HS-5 (cell line): ENCODE measurements at regions not wholly inside any gene's neighbourhood (a gene's known extent, or its start where the extent isn't known, plus 50 kb on each side); places are given as distances from the start of the nearest gene placed in this dataset.

Source experiments
- DNase-seq: peaks from one replicate; pipeline ENCODE4 v3.0.0-alpha.2; 2012; ENCODE audit warnings: low read depth

DNA sequence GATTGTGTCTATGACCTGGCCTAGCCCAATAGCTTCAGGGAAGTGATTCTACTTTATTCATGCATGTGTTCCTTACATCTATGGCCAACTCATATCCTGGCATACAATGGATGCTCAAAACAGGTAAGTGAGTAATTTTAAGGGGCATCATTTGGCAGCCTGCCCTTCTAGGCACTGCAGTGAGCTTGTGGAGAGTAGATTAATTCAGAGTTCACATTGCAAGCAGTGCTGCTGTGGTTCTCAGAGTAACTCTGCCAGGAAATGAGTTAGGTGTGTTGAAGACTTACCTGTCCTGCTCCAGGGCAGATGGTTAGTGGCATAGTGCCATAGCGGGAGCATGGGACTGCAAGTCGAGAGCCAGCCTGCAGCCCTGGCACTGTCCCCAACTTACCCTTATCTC is 158.0 kb downstream of the SCP2D1 start:
- no peak for DNase-seq

DNA sequence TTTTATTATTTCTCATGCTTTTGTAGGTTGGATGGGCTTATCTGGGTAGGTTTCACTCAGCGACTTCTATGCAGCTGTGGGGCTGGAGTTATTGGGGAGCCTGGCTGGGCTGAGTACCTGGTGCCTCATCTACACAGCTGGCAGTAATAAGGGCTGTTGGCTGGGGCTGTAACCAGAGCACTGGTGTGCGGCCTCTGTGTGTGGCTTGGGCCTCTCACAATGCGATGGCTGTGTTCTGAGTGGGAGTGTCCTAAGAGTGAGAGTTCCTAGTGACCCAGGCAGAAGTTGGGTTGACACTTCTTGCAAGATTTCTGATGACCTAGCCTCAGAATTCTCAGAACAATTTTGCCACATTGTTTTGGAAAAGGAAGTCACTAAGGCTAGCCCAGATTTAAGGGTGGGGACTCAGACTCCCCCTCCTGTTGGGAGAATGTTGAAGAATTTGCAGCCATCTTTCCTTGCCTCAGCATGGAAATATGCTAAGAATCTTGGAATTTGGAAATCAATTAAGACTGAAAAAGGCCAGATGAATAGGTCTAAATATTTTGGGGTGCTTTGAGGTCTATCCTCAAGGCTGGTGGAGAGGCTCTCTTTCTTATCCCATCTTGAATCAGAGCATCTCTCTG is 158.8 kb downstream of the SCP2D1 start:
- no peak for DNase-seq

DNA sequence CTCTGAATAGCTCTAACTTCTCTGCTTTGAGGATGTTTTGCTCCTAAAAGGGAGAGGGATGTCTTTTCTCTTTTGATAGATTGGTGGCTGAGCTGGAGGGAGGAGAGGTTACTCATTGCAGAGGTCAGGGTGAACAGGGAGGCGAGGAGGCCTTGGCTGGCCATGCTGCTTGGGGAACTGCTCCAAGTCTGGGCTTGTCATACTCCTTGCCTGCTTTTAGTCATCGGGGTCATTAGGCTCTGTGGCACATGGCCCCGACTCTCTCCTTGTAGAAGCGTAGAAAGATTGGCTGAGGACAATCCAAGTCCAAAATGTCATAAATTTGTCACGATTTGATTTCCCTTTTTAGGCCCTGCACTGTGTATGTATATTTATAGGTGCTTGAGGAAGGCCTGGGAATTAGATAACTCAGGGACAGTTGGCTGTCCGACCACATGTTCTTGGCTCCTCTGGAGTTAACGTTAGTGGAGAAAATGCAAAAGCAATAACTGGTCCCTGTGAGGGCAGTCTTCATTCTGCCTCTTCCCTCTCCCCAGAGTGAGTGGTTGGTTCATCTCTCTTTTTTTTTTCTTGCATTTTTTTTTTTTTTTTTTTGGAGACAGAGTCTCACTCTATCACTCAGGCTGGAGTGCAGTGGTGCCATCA is 160.1 kb downstream of the SCP2D1 start:
- DNase-seq = no peak

DNA sequence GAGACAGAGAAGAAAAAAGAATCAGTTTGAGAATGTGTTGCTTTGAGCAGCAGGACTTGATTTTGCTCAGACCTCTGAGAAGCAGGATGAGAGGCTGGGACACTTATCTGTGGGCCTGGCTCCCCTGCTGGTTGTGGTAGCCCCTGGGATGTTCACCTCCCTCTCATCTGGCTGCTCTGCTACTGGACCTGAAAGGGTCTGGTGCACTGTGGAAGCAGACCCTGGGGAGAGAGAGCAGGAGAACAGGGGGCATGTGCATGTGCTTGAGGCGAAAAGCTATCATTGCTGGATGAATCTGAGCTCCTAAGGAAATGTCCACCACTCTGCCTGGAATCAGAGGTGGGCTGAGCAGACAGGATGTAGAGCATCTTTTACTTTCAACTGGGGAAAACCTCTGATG is 161.1 kb downstream of the SCP2D1 start:
- DNase-seq = no peak

DNA sequence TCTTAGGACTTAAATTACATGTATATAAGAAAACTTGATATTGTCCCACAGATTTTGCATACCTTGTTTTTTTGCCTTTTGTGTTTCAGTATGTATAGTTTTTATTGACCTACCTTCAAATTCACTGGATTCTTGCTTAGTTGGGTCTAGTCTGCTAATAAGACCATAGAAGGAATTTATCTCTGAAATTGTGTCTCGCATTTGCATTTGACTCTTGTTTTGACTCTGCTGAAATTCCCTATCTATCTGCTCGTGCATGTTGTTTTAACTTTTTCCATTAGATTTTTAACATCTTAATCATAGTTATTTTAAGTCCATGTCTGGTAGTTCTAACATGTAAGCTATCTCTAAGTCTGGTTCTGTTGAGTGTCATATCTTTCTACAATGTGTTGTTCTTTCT is 163.9 kb downstream of the SCP2D1 start:
- no peak for DNase-seq

DNA sequence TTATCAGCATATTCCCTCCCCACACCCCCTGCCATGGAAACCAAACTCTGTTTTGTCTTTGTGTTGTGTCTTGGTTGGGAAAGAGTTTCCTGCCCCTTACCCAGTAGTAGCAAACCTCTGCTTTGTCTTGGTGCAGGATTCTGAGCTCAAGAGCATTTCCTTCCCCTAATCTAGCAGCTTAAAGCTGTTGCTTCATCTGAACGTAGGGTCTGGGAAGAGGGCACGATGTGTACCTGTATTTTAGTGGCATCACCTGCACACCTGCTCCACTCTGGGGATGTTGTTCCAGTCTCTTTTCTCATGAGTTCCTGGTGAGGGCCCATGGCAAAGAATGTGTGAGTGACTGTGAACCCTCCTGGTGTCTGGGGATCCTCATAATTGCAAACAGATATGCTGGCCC is 164.7 kb downstream of the SCP2D1 start:
- no peak for DNase-seq

DNA sequence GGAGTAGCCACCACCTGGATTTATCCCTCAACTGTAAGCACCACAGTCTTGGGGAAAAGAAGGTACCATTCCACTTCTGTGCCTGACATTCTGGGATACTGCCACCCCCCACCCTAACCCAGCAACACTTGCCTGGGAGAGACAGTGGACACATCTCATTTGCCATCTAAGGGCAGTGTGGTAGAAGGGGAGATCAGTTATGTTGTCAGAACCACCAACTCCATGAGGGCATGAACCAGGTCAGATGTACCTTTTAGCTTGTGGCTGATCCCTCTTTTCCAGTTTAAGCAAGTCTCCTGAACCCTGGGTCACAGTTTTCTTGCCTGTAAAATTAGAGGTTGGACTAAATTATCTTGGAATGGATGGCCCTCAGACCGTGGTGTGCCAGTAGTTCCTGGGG is 165.5 kb downstream of the SCP2D1 start:
- DNase-seq = no peak

DNA sequence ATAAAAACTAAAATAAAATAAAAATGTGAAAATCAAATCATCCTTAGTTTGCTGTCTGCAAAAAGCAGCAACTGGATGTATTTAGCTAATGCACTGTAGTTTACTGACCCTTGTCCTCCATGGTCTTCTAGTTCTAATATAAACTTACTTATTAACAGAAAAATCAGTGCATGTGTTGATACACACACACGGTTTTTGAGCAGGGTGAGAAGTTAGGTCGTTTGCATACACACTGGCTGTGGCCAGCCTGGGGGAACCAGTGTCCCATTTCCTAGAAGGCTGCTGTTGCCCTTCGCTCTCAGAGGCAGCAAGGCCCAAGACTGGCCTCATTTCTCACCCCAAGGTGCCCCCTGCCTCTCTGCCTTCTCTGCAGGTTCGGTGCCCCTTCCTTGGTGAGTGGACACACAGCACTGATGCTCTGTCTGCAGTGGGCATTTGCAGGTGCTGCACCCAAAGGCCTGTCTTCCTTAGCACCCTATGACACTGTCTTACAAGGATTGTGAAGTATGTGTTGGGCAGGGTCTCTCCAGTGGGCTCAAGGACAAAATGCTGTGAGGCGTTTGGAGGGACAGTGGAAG is 168.5 kb downstream of the SCP2D1 start:
- no peak for DNase-seq

DNA sequence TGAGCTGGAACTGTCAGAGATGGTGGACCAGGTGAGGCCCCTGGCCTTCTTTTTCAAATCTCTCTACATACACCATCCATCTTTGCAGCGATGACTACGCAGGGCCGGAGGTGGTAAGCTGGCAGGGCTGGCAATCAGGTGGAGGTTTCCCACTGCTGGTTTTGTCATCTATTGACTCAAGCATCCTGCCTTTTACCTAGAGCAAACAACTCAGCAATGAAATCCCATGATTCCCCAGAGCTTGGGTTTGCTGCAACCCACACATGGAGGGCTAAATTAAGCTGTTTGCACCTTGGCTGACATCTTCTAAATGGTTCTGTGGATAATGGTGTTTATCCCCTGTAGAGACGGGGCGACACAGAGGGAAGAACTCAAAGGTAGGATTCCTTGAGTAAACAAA is 170.2 kb downstream of the SCP2D1 start:
- no peak for DNase-seq

DNA sequence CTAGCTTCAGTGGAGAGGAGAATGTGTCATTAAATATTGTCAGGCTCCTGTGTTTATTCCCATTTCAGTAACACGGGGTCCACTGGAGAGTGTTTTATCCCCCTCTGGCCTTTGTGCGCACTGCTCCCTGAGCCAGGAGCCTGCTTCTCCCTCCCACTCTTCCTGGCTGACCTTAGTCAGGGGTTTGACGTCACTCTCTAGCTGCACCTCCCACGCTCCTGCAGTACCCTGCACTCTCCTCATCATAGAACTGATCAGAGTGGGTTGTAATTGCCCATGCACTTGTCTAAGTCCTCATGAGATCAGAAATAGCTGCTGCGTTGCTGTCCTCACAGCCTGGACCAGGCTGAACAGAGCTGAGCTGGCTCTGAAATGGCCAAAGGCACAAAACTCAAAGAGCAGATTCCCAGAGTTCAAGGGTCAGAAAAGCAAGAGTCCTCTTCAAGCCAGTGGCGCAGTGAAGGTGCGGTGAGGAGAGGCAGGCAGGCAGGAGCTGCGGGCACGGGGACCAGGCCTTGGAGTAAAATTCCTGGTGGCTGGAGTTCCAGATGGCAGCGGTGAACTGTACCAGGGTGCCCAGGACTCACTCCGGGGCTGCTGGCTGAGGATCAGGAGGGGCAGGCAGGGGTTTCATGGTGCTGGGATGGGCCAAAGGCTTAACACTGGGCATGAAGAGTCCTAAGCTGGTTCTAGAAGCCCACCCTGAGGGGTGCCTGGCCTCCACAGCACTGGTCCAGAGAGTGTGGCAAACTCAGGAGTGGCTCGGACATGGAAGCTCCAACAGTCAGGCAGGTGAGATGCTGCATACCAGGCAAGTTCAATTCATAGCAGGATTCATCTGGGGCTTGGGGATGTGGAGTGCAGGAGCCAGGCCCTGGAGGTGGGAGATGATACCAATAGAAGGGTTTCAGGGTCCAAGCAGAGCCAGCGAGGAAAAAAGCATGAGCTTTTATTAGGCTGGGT is 170.9 kb downstream of the SCP2D1 start:
- no peak for DNase-seq

DNA sequence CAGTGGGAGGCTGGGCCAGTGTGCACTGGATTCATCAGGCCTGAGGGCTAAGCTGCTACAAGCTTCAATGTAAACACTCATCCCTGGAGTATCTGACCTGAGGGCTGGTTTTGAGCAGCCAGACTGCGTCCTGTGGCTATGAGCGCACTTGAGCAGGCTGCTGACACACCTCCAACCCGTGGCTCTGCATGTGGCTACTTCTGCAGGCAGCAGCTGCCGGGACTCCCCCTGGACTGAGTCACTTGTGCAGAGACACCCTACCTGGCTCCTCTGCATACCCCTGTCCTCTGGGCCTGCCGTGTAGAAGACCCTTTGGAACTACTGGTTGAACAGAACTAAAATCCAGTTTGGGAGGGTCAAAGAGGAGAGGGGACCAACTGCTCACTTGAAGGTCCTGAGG is 172.0 kb downstream of the SCP2D1 start:
- DNase-seq = no peak

DNA sequence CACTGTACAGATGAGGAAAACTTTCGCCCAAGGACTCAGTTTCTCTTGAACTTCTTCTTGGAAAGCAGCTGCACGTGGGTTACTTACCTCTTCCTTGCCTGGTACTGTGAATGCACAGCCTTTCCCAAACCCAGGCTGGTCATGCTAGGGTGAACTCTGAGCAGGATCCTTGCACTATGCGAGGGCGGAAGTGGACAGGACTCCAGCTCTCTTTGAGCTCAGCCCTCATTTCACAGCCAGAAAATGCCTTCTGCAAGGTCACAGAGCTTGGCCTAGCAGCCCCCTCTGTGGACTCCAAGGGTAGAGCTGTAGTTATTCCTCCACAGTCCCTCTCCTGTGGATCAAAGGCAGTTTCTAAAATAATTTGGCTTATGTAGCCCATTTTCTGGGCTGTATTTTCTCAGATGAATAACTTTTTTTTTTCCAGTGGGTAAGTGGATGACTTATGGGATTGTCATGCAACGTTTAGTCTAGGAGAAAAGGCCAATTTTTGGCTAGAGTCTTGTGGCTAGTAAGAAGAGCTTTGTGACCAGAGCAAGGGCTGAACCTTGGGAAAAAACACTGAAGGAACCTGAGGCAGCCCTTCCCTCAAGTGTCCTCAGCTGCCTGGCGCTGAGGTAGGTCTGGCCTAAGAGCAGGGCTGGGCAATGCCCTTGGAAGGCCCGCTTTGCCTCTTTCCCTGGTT is 172.7 kb downstream of the SCP2D1 start:
- DNase-seq = no peak

DNA sequence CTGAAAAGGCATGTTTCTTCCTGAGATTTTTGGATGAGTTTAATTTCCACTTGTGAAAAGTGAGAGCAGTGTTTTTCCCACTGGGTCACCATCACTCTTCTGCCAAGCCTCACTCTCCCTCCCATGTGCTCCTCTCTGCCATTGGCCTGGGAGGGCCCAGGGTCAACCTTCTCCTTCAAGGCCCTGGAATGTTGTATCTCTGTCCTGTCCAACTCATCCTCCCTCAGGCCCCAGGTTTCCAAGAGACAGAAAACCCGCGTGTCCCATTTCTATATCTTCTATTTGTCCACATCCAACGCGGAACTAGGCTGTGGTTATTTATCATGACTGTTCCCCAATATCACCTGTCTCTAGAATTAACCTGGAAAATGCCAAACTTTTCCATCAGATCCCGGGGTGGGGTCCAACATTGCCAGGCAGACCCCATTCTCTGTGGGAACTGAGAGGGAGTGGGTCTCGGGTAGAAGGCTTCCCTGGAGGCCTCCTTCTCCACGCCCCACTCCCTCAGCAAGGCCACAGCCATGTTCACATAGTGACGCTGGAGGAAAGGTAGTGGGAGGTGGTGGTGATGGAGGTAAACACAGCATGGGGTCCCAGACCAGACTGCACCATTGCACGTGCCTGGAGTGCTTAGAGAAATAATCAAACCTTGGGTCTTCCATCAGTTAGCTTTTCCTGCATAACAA is 173.5 kb downstream of the SCP2D1 start:
- no peak for DNase-seq

DNA sequence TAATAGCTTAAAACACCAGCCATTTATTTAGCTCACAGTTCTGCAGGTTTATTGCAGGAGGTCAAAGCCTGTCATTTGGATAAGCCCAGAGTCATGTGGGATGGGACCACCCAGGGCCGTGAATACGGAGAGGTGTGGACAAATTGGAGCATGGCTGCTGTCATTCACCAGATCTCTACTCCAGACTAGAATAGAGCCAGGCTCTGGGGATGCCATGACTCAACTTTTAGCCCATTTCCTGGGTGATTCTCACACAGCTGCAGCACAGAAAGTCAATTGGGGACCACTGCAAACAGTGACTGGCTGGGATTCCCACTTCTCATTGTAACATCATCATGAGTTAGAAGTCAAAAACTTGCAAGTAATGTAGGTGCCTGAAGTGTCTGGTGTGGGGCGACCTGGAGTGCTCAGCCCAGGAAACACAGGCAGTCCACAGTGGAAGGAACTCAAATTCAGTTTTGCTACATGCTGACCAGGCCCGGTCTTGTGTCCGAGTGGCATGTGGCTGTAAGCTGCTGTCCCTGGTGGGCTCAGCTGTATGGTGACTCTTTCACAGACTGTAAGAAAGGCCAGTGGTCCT is 174.3 kb downstream of the SCP2D1 start:
- no peak for DNase-seq

DNA sequence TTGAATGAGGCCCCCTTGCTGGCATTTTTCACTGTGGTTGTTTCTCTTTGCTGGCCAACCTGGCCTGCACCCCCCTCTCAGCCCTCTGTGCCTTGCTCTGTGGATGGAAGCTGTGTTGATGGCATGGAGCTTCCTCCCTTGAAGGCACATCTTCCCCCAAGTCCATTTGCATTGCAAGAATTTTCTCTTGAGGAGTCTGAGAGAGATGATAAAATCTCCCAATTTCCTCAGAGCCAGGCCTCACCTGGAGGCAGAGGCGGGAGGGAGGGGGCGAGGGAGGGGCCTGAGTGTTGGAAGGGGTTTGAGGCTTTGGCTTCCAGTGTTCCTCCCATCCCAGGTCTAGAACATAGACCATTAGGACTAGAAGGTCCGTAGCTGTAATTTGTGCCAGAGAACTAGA is 175.1 kb downstream of the SCP2D1 start:
- no peak for DNase-seq

DNA sequence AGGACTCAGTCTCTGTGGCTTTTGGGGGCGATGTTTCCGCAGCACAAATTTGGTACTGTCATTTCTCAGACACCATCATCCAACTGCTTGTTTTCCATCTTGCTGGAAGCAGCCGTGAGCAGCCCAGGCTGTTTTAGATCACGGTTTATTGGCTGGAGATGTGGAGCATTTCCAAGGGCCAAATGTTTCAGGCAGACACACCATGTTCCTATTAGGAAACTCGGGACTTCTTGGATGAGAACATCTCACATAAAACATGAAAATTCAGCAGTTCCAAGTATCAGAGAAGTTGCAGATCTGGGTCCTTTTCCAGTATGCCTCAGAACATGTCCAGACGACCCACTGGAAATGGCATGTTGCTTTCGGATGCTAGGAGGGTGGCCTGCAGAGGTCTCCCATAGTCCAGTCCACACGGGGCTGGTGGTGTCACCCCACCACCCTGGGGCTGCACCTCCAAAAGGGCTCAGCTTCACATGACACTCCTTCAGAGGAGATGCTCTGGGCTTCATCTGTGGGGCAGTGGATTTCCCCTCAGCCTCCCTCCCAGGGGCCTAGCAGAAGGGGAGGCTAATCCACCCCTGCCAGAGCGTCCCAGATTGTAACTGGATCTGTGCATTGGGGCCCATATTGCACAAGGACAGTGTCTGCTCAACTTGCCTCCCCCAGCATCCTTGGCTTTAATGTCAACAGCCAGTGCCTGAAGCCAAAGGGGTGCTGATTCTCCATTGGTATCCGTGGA is 176.3 kb downstream of the SCP2D1 start:
- no peak for DNase-seq

DNA sequence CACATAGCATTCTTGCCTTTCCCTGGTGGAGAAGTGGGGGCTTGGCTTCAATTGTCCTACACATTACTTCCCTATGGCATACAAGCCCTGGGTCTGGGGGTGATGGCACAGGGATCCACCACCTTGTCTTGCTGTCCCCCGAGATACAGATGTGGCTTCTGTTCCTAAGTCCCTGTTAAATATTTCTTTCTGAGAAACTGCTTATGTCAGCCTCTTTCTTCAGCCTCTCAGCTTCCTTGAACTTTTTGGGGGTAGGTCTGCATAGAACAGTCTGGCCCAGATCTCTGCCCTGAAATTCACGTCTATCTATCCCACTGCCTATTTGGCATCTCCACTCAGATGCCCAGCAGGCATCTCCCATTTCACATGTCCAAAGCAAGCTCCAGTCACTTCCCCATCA is 177.4 kb downstream of the SCP2D1 start:
- DNase-seq = no peak

DNA sequence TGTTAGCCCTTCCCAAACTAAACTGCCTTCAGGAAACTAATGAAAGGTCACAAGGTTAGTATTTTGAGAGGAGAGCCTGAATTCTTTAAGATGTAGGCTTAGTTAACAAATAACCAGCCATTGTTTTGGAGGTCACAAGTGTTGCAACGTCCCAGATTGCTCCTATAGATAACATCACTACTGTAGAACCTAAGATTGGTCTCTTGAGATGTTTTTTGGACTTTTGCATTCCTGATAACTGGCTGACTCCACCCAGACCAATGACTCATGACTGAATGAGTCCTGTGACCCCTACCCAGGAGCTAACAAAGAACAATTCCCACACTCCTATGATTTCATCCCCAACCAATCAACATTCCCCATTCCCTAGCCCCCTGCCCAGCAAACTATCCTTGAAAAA is 178.8 kb downstream of the SCP2D1 start:
- no peak for DNase-seq

DNA sequence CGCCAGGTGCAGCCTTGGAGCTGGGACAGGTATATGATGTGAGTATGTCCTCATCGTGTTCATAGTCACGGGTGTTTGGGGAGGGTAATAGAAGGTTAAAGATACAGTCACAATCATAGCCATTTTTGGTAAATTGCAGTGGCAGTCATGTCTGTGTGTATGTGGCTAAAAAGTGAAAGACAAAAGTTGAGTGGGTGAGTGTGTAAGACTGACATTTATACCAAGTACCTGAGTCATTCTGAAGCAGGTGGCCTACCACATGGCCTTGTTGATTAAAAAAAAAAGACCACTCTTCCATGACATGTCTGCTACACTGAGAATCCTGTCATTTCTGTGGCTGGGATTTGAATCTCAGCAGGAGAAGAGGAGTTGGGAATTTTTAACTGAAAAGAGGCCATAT is 181.9 kb downstream of the SCP2D1 start:
- DNase-seq = no peak

DNA sequence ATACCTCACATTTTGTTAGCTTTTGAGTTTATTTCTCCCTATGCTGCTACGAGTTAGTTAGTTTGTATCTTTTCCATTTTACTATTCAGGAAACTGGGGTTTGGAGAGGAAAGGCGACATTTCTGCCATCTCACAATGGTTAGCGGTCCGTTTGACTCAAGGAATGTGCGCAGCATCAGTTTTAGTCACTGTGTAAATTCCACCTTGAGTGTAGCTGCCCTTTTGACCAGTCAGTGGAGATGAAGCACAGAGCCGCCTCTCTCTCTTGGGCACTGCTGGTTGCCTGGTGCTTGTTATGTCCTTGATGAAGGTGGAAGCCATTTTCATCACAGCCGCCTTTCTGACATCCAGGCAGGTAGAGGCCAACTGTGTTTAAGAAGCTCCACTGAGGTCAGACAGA is 185.5 kb downstream of the SCP2D1 start:
- DNase-seq = no peak

DNA sequence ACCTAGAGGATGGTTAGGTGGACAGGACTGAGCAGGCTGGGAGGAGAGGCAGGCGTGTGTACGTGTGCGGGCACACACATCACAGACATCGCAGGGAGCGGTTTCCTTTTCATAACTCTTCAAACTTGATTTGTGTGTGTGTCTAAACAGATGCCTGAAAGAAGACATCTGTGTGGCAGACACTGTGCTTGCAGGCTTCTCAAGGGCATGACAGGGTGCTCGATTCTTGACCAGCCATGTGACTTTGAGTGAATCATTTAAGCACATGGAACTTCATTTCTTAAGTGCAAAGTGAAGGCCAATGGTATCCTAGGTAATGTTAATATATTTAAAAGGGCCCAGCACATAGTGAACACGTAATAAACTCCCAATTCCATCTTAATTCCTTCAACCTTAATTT is 186.5 kb downstream of the SCP2D1 start:
- DNase-seq = no peak
